Astrocyte (in vitro differentiated cells and primary cell): ENCODE measurements at regions not wholly inside any gene's neighbourhood (a gene's known extent, or its start where the extent isn't known, plus 50 kb on each side); places are given as distances from the start of the nearest gene placed in this dataset.

ENCODE experiments used
- EZH2 ChIP-seq: IDR thresholded peaks from 2 replicates; pipeline ENCODE4 v1.6.1; 2012; ENCODE audit warnings: mild to moderate bottlenecking, low read length, inconsistent platforms; ENCODE audit not compliant: insufficient read depth
- TF ChIP-seq, protein P1 (sequence below): IDR thresholded peaks from 2 replicates; pipeline ENCODE4 v1.5.1; 2011; ENCODE audit warnings: low read depth, mild to moderate bottlenecking, inconsistent platforms, low read length, moderate library complexity; ENCODE audit not compliant: insufficient read depth

DNA sequence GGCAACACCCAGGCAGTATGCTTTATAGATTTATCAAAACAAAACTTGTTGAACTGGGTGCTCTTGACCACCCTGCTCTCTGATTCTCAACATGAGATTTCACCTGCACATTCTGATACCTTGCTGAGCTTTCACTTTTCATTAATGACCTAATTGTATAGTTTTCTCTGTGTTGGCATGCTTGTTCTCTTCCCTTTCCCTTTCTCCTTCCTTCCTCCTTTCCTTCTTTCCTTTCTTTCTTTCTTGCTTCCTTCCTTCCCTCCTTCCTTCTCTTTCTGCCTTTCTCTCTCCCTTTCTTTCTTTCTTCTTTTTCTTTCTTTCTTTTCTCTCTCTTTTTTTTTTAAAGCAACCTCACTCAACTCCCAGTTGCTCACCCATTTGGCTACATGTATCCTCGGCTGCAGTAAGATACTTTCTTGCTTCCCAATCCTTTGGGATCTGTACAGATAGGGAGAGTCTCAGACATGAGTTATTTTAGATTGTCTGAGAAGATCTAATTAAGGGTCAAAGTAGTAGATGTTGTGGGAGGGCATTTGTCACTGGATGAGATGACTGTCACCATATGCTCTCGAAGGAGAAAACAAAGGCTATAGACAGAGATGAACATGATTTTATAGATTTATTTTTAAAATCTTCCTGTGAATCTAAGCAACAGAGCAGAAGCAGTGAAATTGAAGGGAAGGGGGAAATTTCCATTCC, 458.0 kb downstream of the USP25 start:
- TF ChIP-seq, protein P1, sequence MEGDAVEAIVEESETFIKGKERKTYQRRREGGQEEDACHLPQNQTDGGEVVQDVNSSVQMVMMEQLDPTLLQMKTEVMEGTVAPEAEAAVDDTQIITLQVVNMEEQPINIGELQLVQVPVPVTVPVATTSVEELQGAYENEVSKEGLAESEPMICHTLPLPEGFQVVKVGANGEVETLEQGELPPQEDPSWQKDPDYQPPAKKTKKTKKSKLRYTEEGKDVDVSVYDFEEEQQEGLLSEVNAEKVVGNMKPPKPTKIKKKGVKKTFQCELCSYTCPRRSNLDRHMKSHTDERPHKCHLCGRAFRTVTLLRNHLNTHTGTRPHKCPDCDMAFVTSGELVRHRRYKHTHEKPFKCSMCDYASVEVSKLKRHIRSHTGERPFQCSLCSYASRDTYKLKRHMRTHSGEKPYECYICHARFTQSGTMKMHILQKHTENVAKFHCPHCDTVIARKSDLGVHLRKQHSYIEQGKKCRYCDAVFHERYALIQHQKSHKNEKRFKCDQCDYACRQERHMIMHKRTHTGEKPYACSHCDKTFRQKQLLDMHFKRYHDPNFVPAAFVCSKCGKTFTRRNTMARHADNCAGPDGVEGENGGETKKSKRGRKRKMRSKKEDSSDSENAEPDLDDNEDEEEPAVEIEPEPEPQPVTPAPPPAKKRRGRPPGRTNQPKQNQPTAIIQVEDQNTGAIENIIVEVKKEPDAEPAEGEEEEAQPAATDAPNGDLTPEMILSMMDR = no peak
- TF ChIP-seq EZH2 = no peak
